GM12878 (cell line): ENCODE measurements at regions not wholly inside any gene's neighbourhood (a gene's known extent, or its start where the extent isn't known, plus 50 kb on each side); places are given as distances from the start of the nearest gene placed in this dataset.

Experiments used
- ATAC-seq: fragments of 200-7000 bp; cut with Tn5 transposase; 3 replicates; pipeline ENCODE4 v1.9.1; 2020; ENCODE audit warnings: mild to moderate bottlenecking, moderate library complexity
- BruUV-seq: library from RNA; stranded (reverse); fragments of 400-500 nt; replicated peaks from 2 replicates; lab custom pipeline; 2021; lab: Mats Ljungman, UMichigan
- CTCF ChIA-PET: fragments of 300-600 bp; sonication (Branson Sonifier 250); formaldehyde crosslinking; extraction: SDS; loops from one replicate; lab custom pipeline; 2021; ENCODE audit warnings: inconsistent platforms; lab: Yijun Ruan, JAX
- POLR2A ChIA-PET: fragments of 350-600 bp; formaldehyde crosslinking; extraction: SDS; loops from one replicate; lab custom pipeline; 2021; ENCODE audit warnings: inconsistent platforms; lab: Charles Lee
- RAD21 ChIA-PET: fragments of 300-600 bp; sonication (Branson Sonifier 250); formaldehyde crosslinking; loops from one replicate; lab custom pipeline; 2023; ENCODE audit warnings: antibody characterized with exemption; ENCODE audit not compliant: unreplicated experiment; lab: Charles Lee
- SMC1A ChIA-PET: fragments of 300-600 bp; sonication (Branson Sonifier 250); formaldehyde crosslinking; loops from one replicate; lab custom pipeline; 2023; ENCODE audit not compliant: unreplicated experiment, uncharacterized antibody; lab: Charles Lee
- DNase-seq: peaks from one replicate; pipeline ENCODE4 v3.0.0-alpha.2; 2011; ENCODE audit warnings: low read depth, low spot score
- FAIRE-seq: peaks from 3 replicates; lab custom pipeline; 2011; peaks lifted over from hg19 to GRCh38; lab: Jason Lieb, UNC
- H2AFZ ChIP-seq: 2 replicates; pipeline ENCODE4 v1.6.0; 2011; ENCODE audit warnings: low read depth, low read length, control low read depth; ENCODE audit not compliant: control insufficient read depth
- H3K27ac ChIP-seq: 2 replicates; pipeline ENCODE4 v1.5.1; 2011; ENCODE audit warnings: control low read depth; ENCODE audit not compliant: control insufficient read depth, insufficient read depth
- H3K27me3 ChIP-seq, 2 experiments: replicated peaks in 1 of 2; 2 replicates each; pipeline versions ENCODE4 v1.6.0 to v1.6.1; 2011; ENCODE audit warnings: low read length in 1 of 2; ENCODE audit not compliant: control insufficient read depth in 2 of 2, insufficient read depth in 2 of 2
- H3K36me3 ChIP-seq, 2 experiments: 2 replicates each; pipeline ENCODE4 v1.5.1; 2011; ENCODE audit warnings: low read length in 1 of 2; ENCODE audit not compliant: control insufficient read depth in 2 of 2, insufficient read depth in 2 of 2
- H3K4me1 ChIP-seq: 2 replicates; pipeline ENCODE4 v1.6.1; 2011; ENCODE audit warnings: mild to moderate bottlenecking, low read length, moderate library complexity, mixed read lengths; ENCODE audit not compliant: control insufficient read depth, insufficient read depth
- H3K4me2 ChIP-seq: 2 replicates; pipeline ENCODE4 v1.6.0; 2011; ENCODE audit warnings: control low read depth; ENCODE audit not compliant: control insufficient read depth, insufficient read depth
- H3K4me3 ChIP-seq: fragments of 200-600 bp; sonication (generic); 2 replicates; pipeline ENCODE4 v1.5.1; 2016
- H3K79me2 ChIP-seq: 2 replicates; pipeline ENCODE4 v1.6.0; 2011; ENCODE audit warnings: low read length; ENCODE audit not compliant: control insufficient read depth, insufficient read depth
- H3K9ac ChIP-seq: 2 replicates; pipeline ENCODE4 v1.8.0; 2011; ENCODE audit warnings: low read length, control low read depth, mixed read lengths; ENCODE audit not compliant: control insufficient read depth, insufficient read depth
- H3K9me3 ChIP-seq: replicated peaks from 3 replicates; pipeline ENCODE4 v1.5.1; 2011; ENCODE audit warnings: mild to moderate bottlenecking, low read length; ENCODE audit not compliant: control insufficient read depth, insufficient read depth
- H4K20me1 ChIP-seq: 2 replicates; pipeline ENCODE4 v1.6.0; 2011; ENCODE audit not compliant: control insufficient read depth, insufficient read depth
- BACH1 ChIP-seq: fragments of 450-650 bp; IDR thresholded peaks from 2 replicates; pipeline ENCODE4 v1.6.1; 2017; ENCODE audit warnings: mild to moderate bottlenecking, borderline replicate concordance
- CHD4 ChIP-seq: fragments of 200-600 bp; sonication (generic); IDR thresholded peaks from 2 replicates; pipeline ENCODE4 v1.6.1; 2016; ENCODE audit warnings: mild to moderate bottlenecking
- EED ChIP-seq: sonication (generic); IDR thresholded peaks from 2 replicates; pipeline ENCODE4 v1.6.1; 2016; ENCODE audit warnings: antibody characterized with exemption, low read depth
- KAT2A ChIP-seq: conservative IDR thresholded peaks from 2 replicates; pipeline ENCODE4 v1.6.1; 2011; ENCODE audit warnings: low read depth, low read length; ENCODE audit not compliant: control insufficient read depth
- MYC ChIP-seq: IDR thresholded peaks from 2 replicates; pipeline ENCODE4 v1.6.1; 2011; ENCODE audit warnings: mild to moderate bottlenecking, low read length, moderate library complexity, inconsistent platforms; ENCODE audit not compliant: insufficient read depth, insufficient replicate concordance, insufficient read length, severe bottlenecking
- TCF7 ChIP-seq: IDR thresholded peaks from 2 replicates; pipeline ENCODE4 v1.6.1; 2014; ENCODE audit warnings: antibody characterized with exemption, borderline replicate concordance
- YY1 ChIP-seq: IDR thresholded peaks from 2 replicates; pipeline ENCODE4 v1.6.1; 2011; ENCODE audit warnings: low read depth, mild to moderate bottlenecking, low read length
- ZNF217 ChIP-seq: fragments of 450-650 bp; IDR thresholded peaks from 2 replicates; pipeline ENCODE4 v1.6.1; 2017; ENCODE audit warnings: antibody characterized with exemption, mild to moderate bottlenecking
- WGBS: methylation state at CpG from one replicate; pipeline ENCODE4 v1.1.6; 2016; ENCODE audit warnings: low lambda C conversion rate; ENCODE audit not compliant: insufficient replicate concordance, insufficient coverage; ENCODE audit errors: missing lambda C conversion rate; 5-methylcytosine and 5-hydroxymethylcytosine counted together
- in situ Hi-C: fragments of 300-500 bp; cut with MboI; formaldehyde crosslinking; loops from 9 replicates; pipeline ENCODE4 v1.14.3; 2018; ENCODE audit warnings: mixed read lengths
- intact Hi-C: fragments of 100-400 bp; cut with micrococcal nuclease; formaldehyde crosslinking; loops from one replicate; pipeline ENCODE4 v1.14.2; 2022; ENCODE audit not compliant: unreplicated experiment
- TF ChIP-seq, protein P1 (sequence below): fragments of 150-350 bp; IDR thresholded peaks from 2 replicates; pipeline ENCODE4 v1.6.1; 2016; ENCODE audit warnings: low read depth, low read length

DNA sequence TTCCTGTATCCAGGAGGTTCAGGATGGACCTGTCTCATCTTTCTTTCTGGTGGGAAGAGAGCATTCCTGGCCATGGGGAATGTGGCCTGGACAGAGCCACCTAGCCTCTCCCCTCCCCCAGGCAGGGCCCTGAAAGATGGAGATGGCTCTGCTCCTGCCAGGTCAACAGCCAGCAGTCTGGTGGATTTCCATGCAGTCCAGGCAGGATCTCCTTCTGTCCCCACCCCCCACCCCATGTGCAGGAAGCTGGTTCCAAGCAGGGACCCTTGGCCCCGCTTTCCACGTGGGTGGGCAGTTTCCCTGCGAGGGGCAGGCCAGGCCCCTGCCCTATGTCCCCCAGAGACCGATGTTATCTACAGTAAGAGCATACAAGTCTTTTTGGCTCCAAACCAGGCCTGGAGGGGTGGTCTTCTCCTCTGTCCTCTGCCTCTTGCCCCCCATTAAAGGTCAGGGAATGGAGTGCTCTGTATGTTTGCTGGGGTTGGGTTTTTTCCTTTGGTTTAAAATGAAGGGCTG, 240.5 kb downstream of the SEC14L1 start (continued):
- TF ChIP-seq ZNF217 = no peak
- TF ChIP-seq CHD4 = no peak
- no peak for TF ChIP-seq MYC
- TF ChIP-seq, protein P1, sequence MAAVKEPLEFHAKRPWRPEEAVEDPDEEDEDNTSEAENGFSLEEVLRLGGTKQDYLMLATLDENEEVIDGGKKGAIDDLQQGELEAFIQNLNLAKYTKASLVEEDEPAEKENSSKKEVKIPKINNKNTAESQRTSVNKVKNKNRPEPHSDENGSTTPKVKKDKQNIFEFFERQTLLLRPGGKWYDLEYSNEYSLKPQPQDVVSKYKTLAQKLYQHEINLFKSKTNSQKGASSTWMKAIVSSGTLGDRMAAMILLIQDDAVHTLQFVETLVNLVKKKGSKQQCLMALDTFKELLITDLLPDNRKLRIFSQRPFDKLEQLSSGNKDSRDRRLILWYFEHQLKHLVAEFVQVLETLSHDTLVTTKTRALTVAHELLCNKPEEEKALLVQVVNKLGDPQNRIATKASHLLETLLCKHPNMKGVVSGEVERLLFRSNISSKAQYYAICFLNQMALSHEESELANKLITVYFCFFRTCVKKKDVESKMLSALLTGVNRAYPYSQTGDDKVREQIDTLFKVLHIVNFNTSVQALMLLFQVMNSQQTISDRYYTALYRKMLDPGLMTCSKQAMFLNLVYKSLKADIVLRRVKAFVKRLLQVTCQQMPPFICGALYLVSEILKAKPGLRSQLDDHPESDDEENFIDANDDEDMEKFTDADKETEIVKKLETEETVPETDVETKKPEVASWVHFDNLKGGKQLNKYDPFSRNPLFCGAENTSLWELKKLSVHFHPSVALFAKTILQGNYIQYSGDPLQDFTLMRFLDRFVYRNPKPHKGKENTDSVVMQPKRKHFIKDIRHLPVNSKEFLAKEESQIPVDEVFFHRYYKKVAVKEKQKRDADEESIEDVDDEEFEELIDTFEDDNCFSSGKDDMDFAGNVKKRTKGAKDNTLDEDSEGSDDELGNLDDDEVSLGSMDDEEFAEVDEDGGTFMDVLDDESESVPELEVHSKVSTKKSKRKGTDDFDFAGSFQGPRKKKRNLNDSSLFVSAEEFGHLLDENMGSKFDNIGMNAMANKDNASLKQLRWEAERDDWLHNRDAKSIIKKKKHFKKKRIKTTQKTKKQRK = no peak
- no peak for TF ChIP-seq BACH1
- TF ChIP-seq YY1 = no peak

DNA sequence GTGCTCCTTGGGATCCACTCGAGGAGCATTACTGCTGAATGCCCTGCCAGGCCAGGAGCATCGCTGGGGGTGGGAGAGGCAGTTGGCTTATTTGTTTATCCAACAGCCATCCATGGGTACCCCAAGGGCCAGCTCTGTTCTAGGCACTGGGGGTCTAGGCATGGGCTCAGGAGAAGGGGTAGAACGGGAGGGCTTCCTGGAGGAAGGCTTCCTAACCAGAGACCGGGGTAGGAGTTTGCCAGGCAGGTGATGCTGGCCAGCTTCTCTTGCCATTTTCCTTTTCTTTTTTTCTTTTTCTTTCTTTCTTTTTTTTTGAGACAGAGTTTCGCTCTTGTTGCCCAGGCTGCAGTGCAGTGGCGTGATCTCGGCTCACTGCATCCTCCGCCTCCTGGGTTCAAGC, 241.0 kb downstream of the SEC14L1 start:
- ChIA-PET CTCF (interaction anchor here (1.4 to 1.5 kb wide), 3 partner anchors 15 to 49 kb away, joined by 4 to 7 read pairs (median 5); no protein-coding TSS in a partner anchor), RAD21 (interaction anchor here (0.9 kb wide), 1 partner anchor 113 kb away, joined by 3 read pairs; no protein-coding TSS in a partner anchor), POLR2A (no interaction called here), SMC1A (interaction anchor here (2.1 kb wide), 1 partner anchor 50 kb away, joined by 9 read pairs; no protein-coding TSS in a partner anchor)
- H3K9ac ChIP-seq = no peak overlapping the region
- H3K27ac ChIP-seq = no peak overlapping the region
- in situ Hi-C loops = no loop called here
- H3K79me2 ChIP-seq = peaks cover 9% of the 10 kb centered on the region
- peaks cover 0 to 3% of the 10 kb centered on the region in 2 experiments; a peak in 2 of 4 replicates for H3K36me3 ChIP-seq
- no peak overlapping the region for H2AFZ ChIP-seq
- 90% methylated on average over 7 of the region's 8 CpGs for WGBS
- no peak overlapping the region for H3K4me3 ChIP-seq
- no peaks in the 10 kb centered on the region for H3K27me3 ChIP-seq
- intact Hi-C loops = no loop called here
- peaks cover 19% of the 10 kb centered on the region for H3K4me1 ChIP-seq
- no peak overlapping the region for H3K4me2 ChIP-seq
- no peak for ATAC-seq
- BruUV-seq = no TSS peak
- FAIRE-seq = no peak
- H3K9me3 ChIP-seq = no peaks in the 10 kb centered on the region
- DNase-seq = no peak
- TF ChIP-seq KAT2A = no peak
- TF ChIP-seq TCF7 = no peak
- no peak for TF ChIP-seq EED
- H4K20me1 ChIP-seq = peaks cover 7% of the 10 kb centered on the region
